ENCODE measurements at regions not wholly inside any gene's neighbourhood (a gene's known extent, or its start where the extent isn't known, plus 50 kb on each side); places are given as distances from the start of the nearest gene placed in this dataset.
A peak's percentile ranks its signal among the peaks of the same experiment; 100 is the strongest.
"Not testable (repeated sequence)": the region's sequence is repeated elsewhere in the genome, so short reads cannot be mapped to it uniquely, and the experiment has no call there.

- Histone ChIP-seq H3K27me3 (ENCODE audit: control insufficient read depth, insufficient read depth, low read length) (no peaks in the 10 kb centered on the region), H3K4me1 (ENCODE audit: control insufficient read depth, insufficient read depth, low read length) (peaks cover 21% of the 10 kb centered on the region), H3K4me2 (ENCODE audit: low read length) (no peak overlapping the region), H3K36me3 (ENCODE audit: insufficient read depth, low read length) (no peaks in the 10 kb centered on the region), H3K9ac (ENCODE audit: low read depth, low read length) (no peak overlapping the region), H3K9me3 (replicated peaks; ENCODE audit: low read length) (no peaks in the 10 kb centered on the region), H3K4me3 (ENCODE audit: low read length) (no peak overlapping the region)
Measured at GRCh38 chr5:96180684-96181435, 219.2 kb upstream of the ELL2 start.

GRCh38 chr5:96177303-96177869 lies 215.7 kb upstream of the ELL2 start:
- H3K36me3 ChIP-seq (ENCODE audit: insufficient read depth, low read length) = no peaks in the 10 kb centered on the region
- H3K4me2 ChIP-seq (ENCODE audit: low read length) = peak overlapping the region; percentile 32
- no peak overlapping the region for H3K9ac ChIP-seq (ENCODE audit: low read depth, low read length)

DNA sequence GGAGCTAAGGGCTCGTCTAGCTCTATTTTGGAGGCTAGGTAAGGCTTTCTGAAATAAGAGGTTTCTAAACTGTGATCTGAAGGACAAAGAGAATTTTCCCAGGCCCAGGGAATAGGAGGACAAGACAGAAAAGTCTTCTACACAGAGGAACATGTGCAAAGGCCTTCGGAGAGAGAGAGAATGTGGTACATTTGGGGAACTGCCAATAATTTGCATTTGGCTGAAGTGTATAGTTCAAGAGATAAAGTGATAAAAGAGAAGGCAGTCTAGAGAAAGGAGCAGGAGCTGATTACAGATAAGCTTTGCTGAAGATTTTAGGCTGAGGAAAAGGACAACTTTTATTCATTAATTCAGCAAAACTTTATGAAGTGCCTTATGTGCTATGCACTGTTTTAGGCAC lies 214.4 kb upstream of the ELL2 start:
- no peaks in the 10 kb centered on the region for H3K27me3 ChIP-seq (ENCODE audit: control insufficient read depth, insufficient read depth, low read length)
- peaks cover 29% of the 10 kb centered on the region for H3K4me1 ChIP-seq (ENCODE audit: control insufficient read depth, insufficient read depth, low read length)
- no peak overlapping the region for H3K4me3 ChIP-seq (ENCODE audit: low read length)

More at GRCh38 chr5:96177303-96177869, 215.7 kb upstream of the ELL2 start:
- Histone ChIP-seq H3K4me1 (ENCODE audit: control insufficient read depth, insufficient read depth, low read length) (peaks cover 30% of the 10 kb centered on the region), H3K4me3 (ENCODE audit: low read length) (no peak overlapping the region), H3K9me3 (replicated peaks; ENCODE audit: low read length) (no peaks in the 10 kb centered on the region), H3K27me3 (ENCODE audit: control insufficient read depth, insufficient read depth, low read length) (no peaks in the 10 kb centered on the region)

GRCh38 chr5:96175090-96175489 lies 213.4 kb upstream of the ELL2 start:
- no peaks in the 10 kb centered on the region for H3K9me3 ChIP-seq (replicated peaks; ENCODE audit: low read length)
- H3K4me1 ChIP-seq (ENCODE audit: control insufficient read depth, insufficient read depth, low read length) = peaks cover 27% of the 10 kb centered on the region
- no peaks in the 10 kb centered on the region for H3K27me3 ChIP-seq (ENCODE audit: control insufficient read depth, insufficient read depth, low read length)
- H3K9ac ChIP-seq (ENCODE audit: low read depth, low read length) = no peak overlapping the region
- H3K4me2 ChIP-seq (ENCODE audit: low read length) = no peak overlapping the region
- no peak overlapping the region for H3K4me3 ChIP-seq (ENCODE audit: low read length)
- H3K36me3 ChIP-seq (ENCODE audit: insufficient read depth, low read length) = no peaks in the 10 kb centered on the region

More for the DNA sequence above, 214.4 kb upstream of the ELL2 start:
- H3K36me3 ChIP-seq (ENCODE audit: insufficient read depth, low read length) = no peaks in the 10 kb centered on the region
- no peak overlapping the region for H3K4me2 ChIP-seq (ENCODE audit: low read length)
- no peak overlapping the region for H3K9ac ChIP-seq (ENCODE audit: low read depth, low read length)
- H3K9me3 ChIP-seq (replicated peaks; ENCODE audit: low read length) = no peaks in the 10 kb centered on the region

GRCh38 chr5:96173366-96173765 lies 211.7 kb upstream of the ELL2 start:
- Histone ChIP-seq H3K9ac (ENCODE audit: low read depth, low read length) (no peak overlapping the region), H3K9me3 (replicated peaks; ENCODE audit: low read length) (no peaks in the 10 kb centered on the region), H3K27me3 (ENCODE audit: control insufficient read depth, insufficient read depth, low read length) (no peaks in the 10 kb centered on the region), H3K4me3 (ENCODE audit: low read length) (no peak overlapping the region), H3K36me3 (ENCODE audit: insufficient read depth, low read length) (no peaks in the 10 kb centered on the region), H3K4me1 (ENCODE audit: control insufficient read depth, insufficient read depth, low read length) (peaks cover 24% of the 10 kb centered on the region), H3K4me2 (ENCODE audit: low read length) (no peak overlapping the region)

- Histone ChIP-seq H3K36me3 (ENCODE audit: insufficient read depth, low read length) (no peaks in the 10 kb centered on the region), H3K9ac (ENCODE audit: low read depth, low read length) (peak overlapping the region; percentile 21), H3K27me3 (ENCODE audit: control insufficient read depth, insufficient read depth, low read length) (no peaks in the 10 kb centered on the region), H3K4me2 (ENCODE audit: low read length) (no peak overlapping the region), H3K4me3 (ENCODE audit: low read length) (no peak overlapping the region), H3K9me3 (replicated peaks; ENCODE audit: low read length) (no peaks in the 10 kb centered on the region), H3K4me1 (ENCODE audit: control insufficient read depth, insufficient read depth, low read length) (peaks cover 17% of the 10 kb centered on the region)
Measured at GRCh38 chr5:96172436-96172835, 210.8 kb upstream of the ELL2 start.

DNA sequence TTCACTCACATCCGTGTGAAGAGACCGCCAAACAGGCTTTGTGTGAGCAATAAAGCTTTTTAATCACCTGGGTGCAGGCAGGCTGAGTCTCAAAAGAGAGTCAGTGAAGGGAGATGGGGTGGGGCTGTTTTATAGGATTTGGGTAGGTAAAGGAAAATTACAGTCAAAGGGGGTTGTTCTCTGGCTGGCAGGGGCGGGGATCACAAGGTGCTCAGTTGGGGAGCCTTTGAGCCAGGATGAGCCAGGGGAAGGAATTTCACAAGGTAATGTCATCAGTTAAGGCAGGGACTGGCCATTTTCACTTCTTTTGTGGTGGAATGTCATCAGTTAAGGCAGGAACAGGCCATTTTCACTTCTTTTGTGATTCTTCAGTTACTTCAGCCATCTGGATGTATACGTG lies 210.3 kb upstream of the ELL2 start:
- not testable (repeated sequence) for H3K36me3 ChIP-seq (ENCODE audit: insufficient read depth, low read length); H3K4me2 ChIP-seq (ENCODE audit: low read length); H3K4me3 ChIP-seq (ENCODE audit: low read length); H3K9me3 ChIP-seq (replicated peaks; ENCODE audit: low read length); H3K9ac ChIP-seq (ENCODE audit: low read depth, low read length); H3K27me3 ChIP-seq (ENCODE audit: control insufficient read depth, insufficient read depth, low read length)
- peaks cover 12% of the 10 kb centered on the region for H3K4me1 ChIP-seq (ENCODE audit: control insufficient read depth, insufficient read depth, low read length)

GRCh38 chr5:96170481-96171125 lies 209.0 kb upstream of the ELL2 start:
- not testable (repeated sequence) for H3K27me3 ChIP-seq (ENCODE audit: control insufficient read depth, insufficient read depth, low read length); H3K4me2 ChIP-seq (ENCODE audit: low read length); H3K9me3 ChIP-seq (replicated peaks; ENCODE audit: low read length); H3K4me3 ChIP-seq (ENCODE audit: low read length); H3K9ac ChIP-seq (ENCODE audit: low read depth, low read length); H3K4me1 ChIP-seq (ENCODE audit: control insufficient read depth, insufficient read depth, low read length); H3K36me3 ChIP-seq (ENCODE audit: insufficient read depth, low read length)

GRCh38 chr5:96168833-96169232 lies 207.2 kb upstream of the ELL2 start:
- H3K4me3 ChIP-seq (ENCODE audit: low read length); H3K4me1 ChIP-seq (ENCODE audit: control insufficient read depth, insufficient read depth, low read length); H3K36me3 ChIP-seq (ENCODE audit: insufficient read depth, low read length); H3K4me2 ChIP-seq (ENCODE audit: low read length); H3K9me3 ChIP-seq (replicated peaks; ENCODE audit: low read length); H3K27me3 ChIP-seq (ENCODE audit: control insufficient read depth, insufficient read depth, low read length); H3K9ac ChIP-seq (ENCODE audit: low read depth, low read length): not testable (repeated sequence)

DNA sequence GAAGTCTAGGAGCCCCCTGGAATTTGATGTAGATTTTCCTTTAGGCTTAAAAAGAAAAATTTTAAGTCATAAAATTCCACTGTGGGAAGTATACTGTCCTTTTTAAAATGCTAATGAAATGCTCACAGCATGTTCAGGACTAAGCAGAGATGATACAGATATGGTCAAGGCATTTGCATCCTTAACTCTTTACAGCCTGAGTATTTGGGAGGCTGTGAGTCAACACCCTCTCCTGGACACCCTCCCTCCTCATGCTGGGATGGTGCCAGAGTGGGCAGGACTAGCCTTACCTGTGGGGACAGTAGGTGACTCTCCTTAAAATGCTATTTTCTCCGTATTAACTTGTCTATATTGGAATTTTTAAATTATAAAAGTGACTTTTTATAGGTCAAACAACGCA lies 197.4 kb upstream of the ELL2 start:
- H3K4me3 ChIP-seq (ENCODE audit: low read length) = no peak overlapping the region
- no peaks in the 10 kb centered on the region for H3K9me3 ChIP-seq (replicated peaks; ENCODE audit: low read length)
- H3K9ac ChIP-seq (ENCODE audit: low read depth, low read length) = no peak overlapping the region
- H3K4me1 ChIP-seq (ENCODE audit: control insufficient read depth, insufficient read depth, low read length) = no peaks in the 10 kb centered on the region
- H3K36me3 ChIP-seq (ENCODE audit: insufficient read depth, low read length) = no peaks in the 10 kb centered on the region
- no peaks in the 10 kb centered on the region for H3K27me3 ChIP-seq (ENCODE audit: control insufficient read depth, insufficient read depth, low read length)
- H3K4me2 ChIP-seq (ENCODE audit: low read length) = no peak overlapping the region

GRCh38 chr5:96157841-96158291 lies 196.2 kb upstream of the ELL2 start:
- no peak overlapping the region for H3K4me3 ChIP-seq (ENCODE audit: low read length)
- H3K9ac ChIP-seq (ENCODE audit: low read depth, low read length) = no peak overlapping the region
- H3K4me2 ChIP-seq (ENCODE audit: low read length) = no peak overlapping the region
- H3K4me1 ChIP-seq (ENCODE audit: control insufficient read depth, insufficient read depth, low read length) = no peaks in the 10 kb centered on the region
- no peaks in the 10 kb centered on the region for H3K27me3 ChIP-seq (ENCODE audit: control insufficient read depth, insufficient read depth, low read length)
- no peaks in the 10 kb centered on the region for H3K36me3 ChIP-seq (ENCODE audit: insufficient read depth, low read length)
- H3K9me3 ChIP-seq (replicated peaks; ENCODE audit: low read length) = no peaks in the 10 kb centered on the region
